ENCODE measurements at regions not wholly inside any gene's neighbourhood (a gene's known extent, or its start where the extent isn't known, plus 50 kb on each side); places are given as distances from the start of the nearest gene placed in this dataset.

- TF ChIP-seq, protein P1, sequence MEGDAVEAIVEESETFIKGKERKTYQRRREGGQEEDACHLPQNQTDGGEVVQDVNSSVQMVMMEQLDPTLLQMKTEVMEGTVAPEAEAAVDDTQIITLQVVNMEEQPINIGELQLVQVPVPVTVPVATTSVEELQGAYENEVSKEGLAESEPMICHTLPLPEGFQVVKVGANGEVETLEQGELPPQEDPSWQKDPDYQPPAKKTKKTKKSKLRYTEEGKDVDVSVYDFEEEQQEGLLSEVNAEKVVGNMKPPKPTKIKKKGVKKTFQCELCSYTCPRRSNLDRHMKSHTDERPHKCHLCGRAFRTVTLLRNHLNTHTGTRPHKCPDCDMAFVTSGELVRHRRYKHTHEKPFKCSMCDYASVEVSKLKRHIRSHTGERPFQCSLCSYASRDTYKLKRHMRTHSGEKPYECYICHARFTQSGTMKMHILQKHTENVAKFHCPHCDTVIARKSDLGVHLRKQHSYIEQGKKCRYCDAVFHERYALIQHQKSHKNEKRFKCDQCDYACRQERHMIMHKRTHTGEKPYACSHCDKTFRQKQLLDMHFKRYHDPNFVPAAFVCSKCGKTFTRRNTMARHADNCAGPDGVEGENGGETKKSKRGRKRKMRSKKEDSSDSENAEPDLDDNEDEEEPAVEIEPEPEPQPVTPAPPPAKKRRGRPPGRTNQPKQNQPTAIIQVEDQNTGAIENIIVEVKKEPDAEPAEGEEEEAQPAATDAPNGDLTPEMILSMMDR (IDR thresholded peaks at IDR 0.05; ENCODE audit: low read depth, low read length, missing input control), result no peak
- TF ChIP-seq JUND (IDR thresholded peaks at IDR 0.05), result no peak
- TF ChIP-seq REST (IDR thresholded peaks at IDR 0.05), result no peak
- TF ChIP-seq SP1 (IDR thresholded peaks at IDR 0.05), result no peak
- TF ChIP-seq TAF1 (conservative IDR thresholded peaks at IDR 0.05), result no peak
- no peak for TF ChIP-seq MAX (IDR thresholded peaks at IDR 0.05)
- no peak for TF ChIP-seq ATF3 (IDR thresholded peaks at IDR 0.05)
- TF ChIP-seq, protein P2, sequence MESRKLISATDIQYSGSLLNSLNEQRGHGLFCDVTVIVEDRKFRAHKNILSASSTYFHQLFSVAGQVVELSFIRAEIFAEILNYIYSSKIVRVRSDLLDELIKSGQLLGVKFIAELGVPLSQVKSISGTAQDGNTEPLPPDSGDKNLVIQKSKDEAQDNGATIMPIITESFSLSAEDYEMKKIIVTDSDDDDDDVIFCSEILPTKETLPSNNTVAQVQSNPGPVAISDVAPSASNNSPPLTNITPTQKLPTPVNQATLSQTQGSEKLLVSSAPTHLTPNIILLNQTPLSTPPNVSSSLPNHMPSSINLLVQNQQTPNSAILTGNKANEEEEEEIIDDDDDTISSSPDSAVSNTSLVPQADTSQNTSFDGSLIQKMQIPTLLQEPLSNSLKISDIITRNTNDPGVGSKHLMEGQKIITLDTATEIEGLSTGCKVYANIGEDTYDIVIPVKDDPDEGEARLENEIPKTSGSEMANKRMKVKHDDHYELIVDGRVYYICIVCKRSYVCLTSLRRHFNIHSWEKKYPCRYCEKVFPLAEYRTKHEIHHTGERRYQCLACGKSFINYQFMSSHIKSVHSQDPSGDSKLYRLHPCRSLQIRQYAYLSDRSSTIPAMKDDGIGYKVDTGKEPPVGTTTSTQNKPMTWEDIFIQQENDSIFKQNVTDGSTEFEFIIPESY (IDR thresholded peaks at IDR 0.05), result no peak
- no peak for TF ChIP-seq RAD21 (IDR thresholded peaks at IDR 0.05)
These were observed 72.9 kb upstream of the IRS2 start for GRCh38 chr13:109859216-109859835.
